ENCODE measurements at regions not wholly inside any gene's neighbourhood (a gene's known extent, or its start where the extent isn't known, plus 50 kb on each side); places are given as distances from the start of the nearest gene placed in this dataset.

GRCh38 chr7:41241641-41242040 is 461.2 kb downstream of the INHBA start:
- Histone ChIP-seq H3K27ac (ENCODE audit: low read depth, low read length) (no peak overlapping the region), H3K4me1 (ENCODE audit: control insufficient read depth, insufficient read depth, low read length) (no peaks in the 10 kb centered on the region), H3K9ac (ENCODE audit: low read length) (no peak overlapping the region), H3K36me3 (ENCODE audit: control insufficient read depth, insufficient read depth, low read length) (no peaks in the 10 kb centered on the region), H3K4me3 (ENCODE audit: low read length) (no peak overlapping the region), H3K27me3 (ENCODE audit: control insufficient read depth, insufficient read depth, low read length) (no peaks in the 10 kb centered on the region)

GRCh38 chr7:41239596-41239995 is 463.3 kb downstream of the INHBA start:
- Histone ChIP-seq H3K9ac (ENCODE audit: low read length) (no peak overlapping the region), H3K27me3 (ENCODE audit: control insufficient read depth, insufficient read depth, low read length) (no peaks in the 10 kb centered on the region), H3K36me3 (ENCODE audit: control insufficient read depth, insufficient read depth, low read length) (no peaks in the 10 kb centered on the region), H3K27ac (ENCODE audit: low read depth, low read length) (no peak overlapping the region), H3K4me3 (ENCODE audit: low read length) (no peak overlapping the region), H3K4me1 (ENCODE audit: control insufficient read depth, insufficient read depth, low read length) (no peaks in the 10 kb centered on the region)

GRCh38 chr7:41238851-41239331 is 464.0 kb downstream of the INHBA start:
- H3K27me3 ChIP-seq (ENCODE audit: control insufficient read depth, insufficient read depth, low read length), result no peaks in the 10 kb centered on the region
- H3K4me1 ChIP-seq (ENCODE audit: control insufficient read depth, insufficient read depth, low read length), result no peaks in the 10 kb centered on the region
- H3K9ac ChIP-seq (ENCODE audit: low read length), result no peak overlapping the region
- H3K36me3 ChIP-seq (ENCODE audit: control insufficient read depth, insufficient read depth, low read length), result no peaks in the 10 kb centered on the region
- H3K4me3 ChIP-seq (ENCODE audit: low read length), result no peak overlapping the region
- no peak overlapping the region for H3K27ac ChIP-seq (ENCODE audit: low read depth, low read length)

GRCh38 chr7:41237956-41238355 is 464.9 kb downstream of the INHBA start:
- Histone ChIP-seq H3K27me3 (ENCODE audit: control insufficient read depth, insufficient read depth, low read length) (no peaks in the 10 kb centered on the region), H3K36me3 (ENCODE audit: control insufficient read depth, insufficient read depth, low read length) (no peaks in the 10 kb centered on the region), H3K27ac (ENCODE audit: low read depth, low read length) (no peak overlapping the region), H3K4me3 (ENCODE audit: low read length) (no peak overlapping the region), H3K9ac (ENCODE audit: low read length) (no peak overlapping the region), H3K4me1 (ENCODE audit: control insufficient read depth, insufficient read depth, low read length) (no peaks in the 10 kb centered on the region)

- Histone ChIP-seq H3K36me3 (ENCODE audit: control insufficient read depth, insufficient read depth, low read length) (no peaks in the 10 kb centered on the region), H3K27me3 (ENCODE audit: control insufficient read depth, insufficient read depth, low read length) (no peaks in the 10 kb centered on the region)
These were observed 470.8 kb downstream of the INHBA start for GRCh38 chr7:41232086-41232485.

GRCh38 chr7:41224063-41224763 is 478.7 kb downstream of the INHBA start:
- no peak overlapping the region for H3K27ac ChIP-seq (ENCODE audit: low read depth, low read length)
- no peak overlapping the region for H3K9ac ChIP-seq (ENCODE audit: low read length)
- no peaks in the 10 kb centered on the region for H3K4me1 ChIP-seq (ENCODE audit: control insufficient read depth, insufficient read depth, low read length)
- no peak overlapping the region for H3K4me3 ChIP-seq (ENCODE audit: low read length)
- H3K27me3 ChIP-seq (ENCODE audit: control insufficient read depth, insufficient read depth, low read length), result no peaks in the 10 kb centered on the region
- H3K36me3 ChIP-seq (ENCODE audit: control insufficient read depth, insufficient read depth, low read length), result no peaks in the 10 kb centered on the region

More at GRCh38 chr7:41232086-41232485, 470.8 kb downstream of the INHBA start:
- no peak overlapping the region for H3K27ac ChIP-seq (ENCODE audit: low read depth, low read length)
- no peak overlapping the region for H3K9ac ChIP-seq (ENCODE audit: low read length)
- no peaks in the 10 kb centered on the region for H3K4me1 ChIP-seq (ENCODE audit: control insufficient read depth, insufficient read depth, low read length)
- no peak overlapping the region for H3K4me3 ChIP-seq (ENCODE audit: low read length)

GRCh38 chr7:41222746-41223145 is 480.1 kb downstream of the INHBA start:
- no peaks in the 10 kb centered on the region for H3K27me3 ChIP-seq (ENCODE audit: control insufficient read depth, insufficient read depth, low read length)
- H3K36me3 ChIP-seq (ENCODE audit: control insufficient read depth, insufficient read depth, low read length), result no peaks in the 10 kb centered on the region
- H3K4me3 ChIP-seq (ENCODE audit: low read length), result no peak overlapping the region
- no peak overlapping the region for H3K9ac ChIP-seq (ENCODE audit: low read length)
- H3K27ac ChIP-seq (ENCODE audit: low read depth, low read length), result no peak overlapping the region
- no peaks in the 10 kb centered on the region for H3K4me1 ChIP-seq (ENCODE audit: control insufficient read depth, insufficient read depth, low read length)

GRCh38 chr7:41220266-41220665 is 482.6 kb downstream of the INHBA start:
- no peak overlapping the region for H3K9ac ChIP-seq (ENCODE audit: low read length)
- no peaks in the 10 kb centered on the region for H3K36me3 ChIP-seq (ENCODE audit: control insufficient read depth, insufficient read depth, low read length)
- no peaks in the 10 kb centered on the region for H3K27me3 ChIP-seq (ENCODE audit: control insufficient read depth, insufficient read depth, low read length)
- H3K4me1 ChIP-seq (ENCODE audit: control insufficient read depth, insufficient read depth, low read length), result no peaks in the 10 kb centered on the region
- H3K4me3 ChIP-seq (ENCODE audit: low read length), result no peak overlapping the region
- H3K27ac ChIP-seq (ENCODE audit: low read depth, low read length), result no peak overlapping the region

- H3K4me1 ChIP-seq (ENCODE audit: control insufficient read depth, insufficient read depth, low read length), result no peaks in the 10 kb centered on the region
- H3K27me3 ChIP-seq (ENCODE audit: control insufficient read depth, insufficient read depth, low read length), result no peaks in the 10 kb centered on the region
- no peak overlapping the region for H3K9ac ChIP-seq (ENCODE audit: low read length)
- no peak overlapping the region for H3K4me3 ChIP-seq (ENCODE audit: low read length)
- H3K36me3 ChIP-seq (ENCODE audit: control insufficient read depth, insufficient read depth, low read length), result no peaks in the 10 kb centered on the region
- no peak overlapping the region for H3K27ac ChIP-seq (ENCODE audit: low read depth, low read length)
These were observed 483.6 kb downstream of the INHBA start for GRCh38 chr7:41219276-41219675.

- Histone ChIP-seq H3K27me3 (ENCODE audit: control insufficient read depth, insufficient read depth, low read length) (no peaks in the 10 kb centered on the region), H3K4me1 (ENCODE audit: control insufficient read depth, insufficient read depth, low read length) (no peaks in the 10 kb centered on the region), H3K27ac (ENCODE audit: low read depth, low read length) (no peak overlapping the region), H3K36me3 (ENCODE audit: control insufficient read depth, insufficient read depth, low read length) (no peaks in the 10 kb centered on the region), H3K9ac (ENCODE audit: low read length) (no peak overlapping the region), H3K4me3 (ENCODE audit: low read length) (no peak overlapping the region)
These were observed 485.6 kb downstream of the INHBA start for GRCh38 chr7:41217306-41217705.

- Histone ChIP-seq H3K27me3 (ENCODE audit: control insufficient read depth, insufficient read depth, low read length) (no peaks in the 10 kb centered on the region), H3K4me1 (ENCODE audit: control insufficient read depth, insufficient read depth, low read length) (no peaks in the 10 kb centered on the region), H3K9ac (ENCODE audit: low read length) (no peak overlapping the region), H3K36me3 (ENCODE audit: control insufficient read depth, insufficient read depth, low read length) (no peaks in the 10 kb centered on the region), H3K4me3 (ENCODE audit: low read length) (no peak overlapping the region), H3K27ac (ENCODE audit: low read depth, low read length) (no peak overlapping the region)
These were observed 495.7 kb downstream of the INHBA start for GRCh38 chr7:41207141-41207540.

- no peak overlapping the region for H3K4me3 ChIP-seq (ENCODE audit: low read length)
- no peaks in the 10 kb centered on the region for H3K27me3 ChIP-seq (ENCODE audit: control insufficient read depth, insufficient read depth, low read length)
- no peaks in the 10 kb centered on the region for H3K36me3 ChIP-seq (ENCODE audit: control insufficient read depth, insufficient read depth, low read length)
- no peaks in the 10 kb centered on the region for H3K4me1 ChIP-seq (ENCODE audit: control insufficient read depth, insufficient read depth, low read length)
- no peak overlapping the region for H3K9ac ChIP-seq (ENCODE audit: low read length)
- no peak overlapping the region for H3K27ac ChIP-seq (ENCODE audit: low read depth, low read length)
These were observed 496.6 kb downstream of the INHBA start for GRCh38 chr7:41206267-41206666.

- Histone ChIP-seq H3K27ac (ENCODE audit: low read depth, low read length) (no peak overlapping the region), H3K36me3 (ENCODE audit: control insufficient read depth, insufficient read depth, low read length) (no peaks in the 10 kb centered on the region), H3K9ac (ENCODE audit: low read length) (no peak overlapping the region), H3K4me1 (ENCODE audit: control insufficient read depth, insufficient read depth, low read length) (no peaks in the 10 kb centered on the region), H3K4me3 (ENCODE audit: low read length) (no peak overlapping the region), H3K27me3 (ENCODE audit: control insufficient read depth, insufficient read depth, low read length) (no peaks in the 10 kb centered on the region)
These were observed 497.3 kb downstream of the INHBA start for GRCh38 chr7:41205600-41205999.

Measured in rectal smooth muscle tissue (tissue), 1 donor.